T-cell (primary cell): ENCODE measurements at regions not wholly inside any gene's neighbourhood (a gene's known extent, or its start where the extent isn't known, plus 50 kb on each side); places are given as distances from the start of the nearest gene placed in this dataset.

Experiments
- ATAC-seq, 4 experiments: fragments of 200-7000 bp in 3 of 4; fragments of 150-1000 bp in 1 of 4; cut with Tn5 transposase; replicated peaks in 1 of 4; 1 replicate in 3 of 4; 2 replicates in 1 of 4; pipeline ENCODE4 v1.10.0; 2021; ENCODE audit warnings: moderate library complexity in 3 of 4, mild to moderate bottlenecking in 2 of 4, moderate number of reproducible peaks in 1 of 4
- CTCF ChIA-PET, 2 donors: fragments of 300-600 bp; sonication (Branson Sonifier 250); formaldehyde crosslinking; loops; one replicate each; lab custom pipeline; 2022; ENCODE audit warnings: antibody characterized with exemption in 2 of 2; lab: Charles Lee
- POLR2A ChIA-PET, 2 donors: fragments of 300-600 bp; sonication (Branson Sonifier 250); formaldehyde crosslinking; loops; one replicate each; lab custom pipeline; 2022; ENCODE audit warnings: antibody characterized with exemption in 2 of 2; lab: Charles Lee
- DNase-seq, 35 experiments: peaks; one replicate each; pipeline versions ENCODE4 v3.0.0 to v3.0.0-alpha.2; 2013 to 2023
- H3K27ac ChIP-seq: one replicate; pipeline ENCODE4 v1.5.1; 2013; ENCODE audit warnings: low read length
- H3K27me3 ChIP-seq, 2 experiments: replicated peaks in 1 of 2; 1 replicate in 1 of 2; 2 replicates in 1 of 2; pipeline versions ENCODE4 v1.6.1 to v1.7.0; 2013; ENCODE audit warnings: low read length in 1 of 2, mixed read lengths in 1 of 2; ENCODE audit not compliant: control insufficient read depth in 2 of 2, insufficient read depth in 2 of 2; ENCODE audit errors: extremely low read depth in 1 of 2
- H3K36me3 ChIP-seq, 2 donors: 1 replicate in 1 of 2; 2 replicates in 1 of 2; pipeline versions ENCODE4 v1.6.1 to v1.7.0; 2013; ENCODE audit warnings: low read length in 1 of 2; ENCODE audit not compliant: control insufficient read depth in 2 of 2, insufficient read depth in 1 of 2; ENCODE audit errors: extremely low read depth in 1 of 2
- H3K4me1 ChIP-seq, 2 experiments: 1 replicate in 1 of 2; 2 replicates in 1 of 2; pipeline versions ENCODE4 v1.6.1 to v1.7.0; 2013; ENCODE audit warnings: low read length in 2 of 2, mixed read lengths in 1 of 2; ENCODE audit not compliant: insufficient read depth in 2 of 2, control insufficient read depth in 1 of 2; ENCODE audit errors: extremely low read depth in 1 of 2
- H3K4me3 ChIP-seq, 2 donors: 1 replicate in 1 of 2; 2 replicates in 1 of 2; pipeline versions ENCODE4 v1.5.1 to v1.7.0; 2013; ENCODE audit warnings: mild to moderate bottlenecking in 2 of 2, low read length in 1 of 2, moderate library complexity in 1 of 2; ENCODE audit not compliant: control insufficient read depth in 1 of 2; ENCODE audit errors: extremely low read depth in 1 of 2
- H3K9me3 ChIP-seq: 2 replicates; pipeline ENCODE4 v1.7.0; 2013
- H3K27ac Mint-ChIP-seq, 2 donors: one replicate each; pipeline ENCODE4 v1.8.0; 2020 to 2021; ENCODE audit warnings: mild to moderate bottlenecking in 2 of 2, mixed read lengths in 2 of 2
- H3K27me3 Mint-ChIP-seq, 2 donors: one replicate each; pipeline ENCODE4 v1.8.0; 2021 to 2022; ENCODE audit warnings: mixed read lengths in 2 of 2
- H3K36me3 Mint-ChIP-seq: one replicate; pipeline ENCODE4 v1.8.0; 2021; ENCODE audit warnings: mixed read lengths
- H3K4me1 Mint-ChIP-seq, 3 donors: one replicate each; pipeline ENCODE4 v1.8.0; 2020 to 2022; ENCODE audit warnings: mixed read lengths in 3 of 3, mild to moderate bottlenecking in 1 of 3
- H3K4me3 Mint-ChIP-seq, 3 donors: one replicate each; pipeline ENCODE4 v1.8.0; 2020 to 2022; ENCODE audit warnings: mild to moderate bottlenecking in 3 of 3, mixed read lengths in 3 of 3, moderate library complexity in 3 of 3
- H3K9me3 Mint-ChIP-seq, 3 donors: one replicate each; pipeline ENCODE4 v1.8.0; 2020 to 2022; ENCODE audit warnings: mixed read lengths in 3 of 3
- WGBS: methylation state at CpG from one replicate; pipeline ENCODE4 v1.1.5; 2013; ENCODE audit warnings: missing lambda C conversion rate; ENCODE audit not compliant: insufficient coverage; 5-methylcytosine and 5-hydroxymethylcytosine counted together

DNA sequence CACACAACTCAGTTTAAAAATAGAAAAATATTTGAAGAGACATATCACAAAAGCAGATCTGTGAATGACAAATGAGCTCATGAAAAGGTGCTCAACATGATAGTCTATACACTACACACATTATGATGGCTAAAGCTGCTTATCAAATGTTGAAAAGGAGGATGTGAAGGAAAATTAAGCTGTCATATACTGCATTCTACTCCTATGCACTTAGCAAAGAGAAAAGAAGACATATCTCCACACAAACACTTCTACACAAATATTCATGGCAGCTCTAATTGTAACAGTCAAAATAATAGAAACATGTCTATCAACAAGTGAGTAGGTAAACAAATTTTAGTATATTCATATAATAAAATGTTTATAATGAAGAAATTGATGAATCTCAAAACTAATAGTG lies 540.5 kb downstream of the PLOD2 start:
- DNase-seq = no peak
- ChIA-PET POLR2A (no interaction called here), CTCF (interaction anchor here in 1 of 2 donors (0.7 kb wide), 1 partner anchor 139 kb away, joined by 3 read pairs; no protein-coding TSS in a partner anchor)
- Histone ChIP-seq H3K9me3 (no peaks in the 10 kb centered on the region), H3K36me3 (no peaks in the 10 kb centered on the region), H3K27ac (no peak overlapping the region), H3K27me3 (no peaks in the 10 kb centered on the region), H3K4me3 (no peak overlapping the region), H3K4me1 (no peaks in the 10 kb centered on the region)
- Mint-ChIP-seq H3K27ac (no peak overlapping the region), H3K36me3 (no peaks in the 10 kb centered on the region), H3K9me3 (peaks cover 9 to 18% (median 16%) of the 10 kb centered on the region in 3 donors), H3K4me1 (no peaks in the 10 kb centered on the region), H3K27me3 (no peaks in the 10 kb centered on the region), H3K4me3 (no peak overlapping the region)
- no peak for ATAC-seq

DNA sequence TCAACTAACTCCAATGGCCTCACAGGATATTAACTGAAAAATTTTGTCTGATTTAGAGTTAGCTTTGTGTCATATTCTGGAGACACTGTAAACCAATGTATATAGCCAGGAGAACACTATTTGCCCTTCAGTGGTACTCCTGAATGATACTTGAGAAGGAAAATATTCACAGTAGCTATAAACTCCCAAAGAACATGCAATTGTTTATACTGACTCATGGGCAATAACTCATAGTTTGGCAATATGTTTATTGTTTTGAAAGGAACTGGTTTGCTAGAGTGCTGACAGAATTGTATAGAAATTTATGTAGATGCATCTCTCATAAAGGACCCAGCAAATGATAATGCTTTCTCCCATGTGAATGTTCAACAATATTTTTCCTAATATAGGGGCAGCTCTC lies 537.6 kb downstream of the PLOD2 start:
- ATAC-seq (no peak), DNase-seq (no peak)
- no peaks in the 10 kb centered on the region for H3K9me3 ChIP-seq
- H3K27ac ChIP-seq = no peak overlapping the region
- H3K27me3 ChIP-seq = no peaks in the 10 kb centered on the region
- POLR2A ChIA-PET = no interaction called here
- no peaks in the 10 kb centered on the region for H3K4me1 ChIP-seq
- Mint-ChIP-seq H3K36me3 (no peaks in the 10 kb centered on the region), H3K4me1 (no peaks in the 10 kb centered on the region), H3K9me3 (peaks cover 8 to 11% (median 9%) of the 10 kb centered on the region in 3 donors), H3K27ac (no peak overlapping the region), H3K4me3 (no peak overlapping the region), H3K27me3 (no peaks in the 10 kb centered on the region)
- H3K36me3 ChIP-seq = no peaks in the 10 kb centered on the region
- no peak overlapping the region for H3K4me3 ChIP-seq
- CTCF ChIA-PET = no interaction called here

DNA sequence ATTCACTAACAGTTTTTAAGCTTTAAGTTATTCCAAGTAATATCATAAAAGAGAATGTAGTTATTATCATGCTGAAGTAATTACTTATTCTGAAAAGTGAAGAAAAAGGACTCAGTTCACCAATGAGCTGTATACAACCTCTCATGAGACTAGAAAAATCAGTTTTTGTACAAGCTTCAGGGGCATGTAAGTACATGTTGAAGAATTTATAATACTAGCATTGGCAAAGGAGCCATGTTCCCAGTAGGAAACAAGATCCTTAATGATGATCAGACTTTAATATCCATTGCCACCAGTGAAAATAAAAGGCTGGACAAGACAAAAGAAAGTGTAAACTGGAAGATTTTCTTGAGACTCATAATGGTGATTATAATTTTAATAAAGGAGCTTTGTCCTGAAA lies 532.8 kb downstream of the PLOD2 start:
- H3K27ac ChIP-seq = no peak overlapping the region
- ATAC-seq = no peak
- no peak overlapping the region for H3K4me3 ChIP-seq
- H3K27me3 ChIP-seq = no peaks in the 10 kb centered on the region
- Mint-ChIP-seq H3K27me3 (no peaks in the 10 kb centered on the region), H3K27ac (no peak overlapping the region), H3K36me3 (no peaks in the 10 kb centered on the region), H3K4me3 (no peak overlapping the region), H3K9me3 (peaks cover 4 to 25% (median 17%) of the 10 kb centered on the region in 3 donors), H3K4me1 (no peaks in the 10 kb centered on the region)
- no peaks in the 10 kb centered on the region for H3K36me3 ChIP-seq
- DNase-seq = no peak
- ChIA-PET CTCF (no interaction called here), POLR2A (interaction anchor here in 1 of 2 donors (0.6 kb wide), 1 partner anchor 53 kb away, joined by 3 read pairs; no protein-coding TSS in a partner anchor)
- H3K9me3 ChIP-seq = no peaks in the 10 kb centered on the region
- H3K4me1 ChIP-seq = no peaks in the 10 kb centered on the region

DNA sequence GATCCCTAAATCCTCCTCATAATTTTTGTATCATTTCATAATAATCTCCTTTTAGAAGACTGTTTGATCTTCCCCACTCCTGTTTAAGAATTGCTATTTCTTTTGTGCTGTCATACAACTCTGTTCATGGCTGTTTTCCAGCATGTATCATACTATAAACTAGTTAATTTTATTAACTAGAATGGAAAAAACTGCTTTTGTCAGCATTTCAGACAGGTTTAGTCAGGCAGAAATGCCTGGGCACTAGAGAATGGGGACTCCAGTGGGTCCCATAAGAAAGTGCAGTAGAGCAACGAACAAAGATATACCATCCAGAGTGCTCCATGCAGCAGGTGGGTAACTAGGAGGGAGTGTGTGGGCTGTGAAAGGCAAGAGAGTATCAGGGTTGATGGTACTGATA lies 523.9 kb downstream of the PLOD2 start:
- Mint-ChIP-seq H3K27ac (no peak overlapping the region), H3K9me3 (peaks cover 4 to 14% (median 7%) of the 10 kb centered on the region in 3 donors), H3K36me3 (no peaks in the 10 kb centered on the region), H3K27me3 (no peaks in the 10 kb centered on the region), H3K4me3 (no peak overlapping the region), H3K4me1 (no peaks in the 10 kb centered on the region)
- Histone ChIP-seq H3K4me3 (no peak overlapping the region), H3K36me3 (no peaks in the 10 kb centered on the region), H3K27me3 (no peaks in the 10 kb centered on the region), H3K9me3 (no peaks in the 10 kb centered on the region), H3K27ac (no peak overlapping the region), H3K4me1 (no peaks in the 10 kb centered on the region)
- 25% methylated on average over 1 of the region's 1 CpG for WGBS
- ATAC-seq (no peak), DNase-seq (no peak)
- ChIA-PET POLR2A (no interaction called here), CTCF (no interaction called here)

DNA sequence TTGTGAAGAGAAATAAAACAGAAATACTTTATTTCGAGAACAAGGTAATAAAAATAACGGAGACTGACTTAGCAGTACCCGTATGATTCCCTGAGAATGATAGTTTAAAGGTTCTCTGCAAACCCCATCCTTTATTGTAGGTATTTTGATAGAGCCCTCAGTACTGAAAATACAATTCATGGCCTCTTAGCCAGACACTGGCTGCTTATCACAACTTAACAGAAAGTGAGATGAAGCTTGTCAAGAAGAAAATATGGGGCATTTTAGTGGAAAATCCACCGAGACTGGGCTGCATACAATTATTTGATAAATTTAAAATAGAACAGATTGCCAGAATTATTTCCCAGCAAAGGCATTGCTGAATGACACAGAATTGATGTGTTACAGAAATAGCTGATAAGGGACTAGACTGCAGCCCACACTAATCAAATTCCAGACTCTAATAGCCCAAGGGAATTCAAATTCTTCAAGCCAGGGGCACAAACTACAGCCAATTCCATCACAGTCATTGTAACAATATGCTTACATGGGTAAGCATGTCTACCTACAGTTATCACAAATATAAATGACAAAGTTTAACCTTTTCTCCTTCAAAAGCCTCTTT lies 521.9 kb downstream of the PLOD2 start:
- Mint-ChIP-seq H3K4me1 (no peaks in the 10 kb centered on the region), H3K27ac (no peak overlapping the region), H3K4me3 (no peak overlapping the region), H3K36me3 (no peaks in the 10 kb centered on the region), H3K9me3 (peaks cover 3 to 11% (median 4%) of the 10 kb centered on the region in 3 donors), H3K27me3 (no peaks in the 10 kb centered on the region)
- H3K27me3 ChIP-seq = no peaks in the 10 kb centered on the region
- H3K9me3 ChIP-seq = no peaks in the 10 kb centered on the region
- H3K4me1 ChIP-seq = no peaks in the 10 kb centered on the region
- H3K36me3 ChIP-seq = no peaks in the 10 kb centered on the region
- CTCF ChIA-PET = interaction anchor here in 1 of 2 donors (0.6 kb wide), 1 partner anchor 24 kb away, joined by 3 read pairs; no protein-coding TSS in a partner anchor
- H3K4me3 ChIP-seq = no peak overlapping the region
- ATAC-seq (no peak), DNase-seq (no peak)
- POLR2A ChIA-PET = no interaction called here
- no CpG with 5 or more reads among the region's 4 CpGs for WGBS
- no peak overlapping the region for H3K27ac ChIP-seq

DNA sequence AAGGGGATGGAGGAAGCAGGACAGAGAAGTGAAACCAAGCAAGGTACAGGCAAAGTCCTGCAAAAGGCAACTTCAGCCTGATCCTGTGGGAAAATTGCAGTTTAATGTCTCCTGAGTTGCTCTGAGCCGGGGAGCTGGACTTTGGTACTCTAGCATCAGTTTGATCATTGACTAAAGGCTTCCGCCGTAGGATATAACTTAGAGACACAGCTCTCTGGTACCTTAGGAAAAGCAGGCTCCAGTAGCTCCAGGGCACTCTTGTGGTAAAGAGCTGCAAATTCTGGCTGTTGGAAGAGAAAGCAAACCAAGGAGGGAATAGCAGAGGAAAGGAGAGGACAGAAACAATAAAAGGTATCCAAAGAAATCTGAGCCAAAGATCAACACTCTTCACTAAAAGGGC lies 521.1 kb downstream of the PLOD2 start:
- no peak for DNase-seq
- H3K27me3 ChIP-seq = no peaks in the 10 kb centered on the region
- no peaks in the 10 kb centered on the region for H3K36me3 ChIP-seq
- H3K4me1 ChIP-seq = no peaks in the 10 kb centered on the region
- Mint-ChIP-seq H3K4me1 (no peaks in the 10 kb centered on the region), H3K27me3 (no peaks in the 10 kb centered on the region), H3K27ac (no peak overlapping the region), H3K4me3 (no peak overlapping the region), H3K9me3 (peaks cover 3 to 11% (median 4%) of the 10 kb centered on the region in 3 donors), H3K36me3 (no peaks in the 10 kb centered on the region)
- ChIA-PET POLR2A (no interaction called here), CTCF (interaction anchor here in 1 of 2 donors (0.5 kb wide), 1 partner anchor 585 kb away, joined by 6 read pairs; no protein-coding TSS in a partner anchor)
- no peak overlapping the region for H3K4me3 ChIP-seq
- no peak for ATAC-seq
- WGBS = 67% methylated on average over 1 of the region's 3 CpGs
- H3K27ac ChIP-seq = no peak overlapping the region
- H3K9me3 ChIP-seq = no peaks in the 10 kb centered on the region

DNA sequence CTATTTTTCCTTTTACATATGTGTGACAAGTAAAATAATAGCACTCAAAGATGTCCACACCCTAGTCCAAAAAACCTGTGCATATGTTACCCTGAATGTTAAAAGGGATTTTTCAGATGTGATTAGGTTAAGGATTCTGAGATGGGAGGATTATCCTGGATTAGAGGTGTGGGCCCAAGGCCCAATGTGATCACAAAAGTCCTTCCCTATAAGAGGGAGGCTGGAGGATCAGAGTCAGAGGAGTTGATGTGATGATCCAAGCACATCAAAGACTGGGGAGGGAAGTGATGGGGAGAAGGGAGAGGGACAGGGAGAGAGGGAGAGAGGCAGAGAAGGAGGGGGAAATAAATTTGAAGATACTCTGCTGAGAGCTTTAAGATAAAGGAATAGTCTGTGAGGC lies 512.6 kb downstream of the PLOD2 start:
- Histone ChIP-seq H3K27ac (no peak overlapping the region), H3K27me3 (no peaks in the 10 kb centered on the region), H3K4me1 (no peaks in the 10 kb centered on the region), H3K9me3 (no peaks in the 10 kb centered on the region), H3K4me3 (no peak overlapping the region), H3K36me3 (no peaks in the 10 kb centered on the region)
- CTCF ChIA-PET = no interaction called here
- ATAC-seq = no peak
- H3K27me3 Mint-ChIP-seq = no peaks in the 10 kb centered on the region
- H3K4me1 Mint-ChIP-seq = no peaks in the 10 kb centered on the region
- DNase-seq = no peak
- no peak overlapping the region for H3K4me3 Mint-ChIP-seq
- POLR2A ChIA-PET = no interaction called here
- H3K36me3 Mint-ChIP-seq = no peaks in the 10 kb centered on the region
- H3K9me3 Mint-ChIP-seq = peaks cover 4 to 7% (median 4%) of the 10 kb centered on the region in 3 donors
- H3K27ac Mint-ChIP-seq = no peak overlapping the region
